H1 (cell line): ENCODE measurements at regions not wholly inside any gene's neighbourhood (a gene's known extent, or its start where the extent isn't known, plus 50 kb on each side); places are given as distances from the start of the nearest gene placed in this dataset.

Experiments
- POLR2A ChIP-seq, 2 experiments: IDR thresholded peaks; 1 replicate in 1 of 2; 2 replicates in 1 of 2; pipeline ENCODE4 v1.6.1; 2011; ENCODE audit warnings: low read depth in 2 of 2, low read length in 2 of 2, mild to moderate bottlenecking in 2 of 2; ENCODE audit errors: control extremely low read depth in 1 of 2
- TAF1 ChIP-seq: IDR thresholded peaks from 2 replicates; pipeline ENCODE4 v1.6.1; 2011; ENCODE audit warnings: mild to moderate bottlenecking, low read depth, low read length
- TF ChIP-seq, protein P1 (sequence below), 3 experiments: IDR thresholded peaks; 1 replicate in 2 of 3; 2 replicates in 1 of 3; pipeline versions ENCODE4 v1.5.1 to v1.6.1; 2011; ENCODE audit warnings: low read length in 3 of 3, mild to moderate bottlenecking in 3 of 3, inconsistent platforms in 2 of 3, low read depth in 1 of 3, moderate library complexity in 1 of 3; ENCODE audit not compliant: insufficient read depth in 1 of 3; ENCODE audit errors: control extremely low read depth in 1 of 3

DNA sequence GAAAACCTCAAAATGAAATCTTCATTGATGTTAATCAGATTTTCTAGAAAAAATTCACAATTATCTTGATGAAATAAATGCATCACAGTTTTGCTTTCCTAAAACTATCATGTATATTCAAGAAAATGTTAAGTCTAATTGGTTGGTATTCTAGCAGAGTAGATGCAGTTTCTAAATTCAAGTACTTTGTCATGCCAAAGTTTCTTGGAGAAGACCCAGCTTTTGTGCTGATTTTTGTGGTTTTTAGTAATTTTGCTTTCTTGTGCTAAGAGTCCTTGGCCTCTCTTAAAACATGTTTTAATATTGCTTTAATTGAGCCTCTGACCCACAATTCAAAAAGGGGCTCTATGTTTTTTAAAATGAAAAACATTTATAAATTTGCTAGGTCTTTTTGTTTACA is 924.8 kb upstream of the PTPRD start:
- TF ChIP-seq TAF1, result no peak
- TF ChIP-seq POLR2A (IDR thresholded peaks at IDR 0.05; ENCODE audit: control extremely low read depth in 1 of 2, low read depth in 2 of 2, low read length in 2 of 2), result no peak
- TF ChIP-seq, protein P1, sequence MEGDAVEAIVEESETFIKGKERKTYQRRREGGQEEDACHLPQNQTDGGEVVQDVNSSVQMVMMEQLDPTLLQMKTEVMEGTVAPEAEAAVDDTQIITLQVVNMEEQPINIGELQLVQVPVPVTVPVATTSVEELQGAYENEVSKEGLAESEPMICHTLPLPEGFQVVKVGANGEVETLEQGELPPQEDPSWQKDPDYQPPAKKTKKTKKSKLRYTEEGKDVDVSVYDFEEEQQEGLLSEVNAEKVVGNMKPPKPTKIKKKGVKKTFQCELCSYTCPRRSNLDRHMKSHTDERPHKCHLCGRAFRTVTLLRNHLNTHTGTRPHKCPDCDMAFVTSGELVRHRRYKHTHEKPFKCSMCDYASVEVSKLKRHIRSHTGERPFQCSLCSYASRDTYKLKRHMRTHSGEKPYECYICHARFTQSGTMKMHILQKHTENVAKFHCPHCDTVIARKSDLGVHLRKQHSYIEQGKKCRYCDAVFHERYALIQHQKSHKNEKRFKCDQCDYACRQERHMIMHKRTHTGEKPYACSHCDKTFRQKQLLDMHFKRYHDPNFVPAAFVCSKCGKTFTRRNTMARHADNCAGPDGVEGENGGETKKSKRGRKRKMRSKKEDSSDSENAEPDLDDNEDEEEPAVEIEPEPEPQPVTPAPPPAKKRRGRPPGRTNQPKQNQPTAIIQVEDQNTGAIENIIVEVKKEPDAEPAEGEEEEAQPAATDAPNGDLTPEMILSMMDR (IDR thresholded peaks at IDR 0.05; ENCODE audit: control extremely low read depth in 1 of 3, insufficient read depth in 1 of 3, low read depth in 1 of 3, low read length in 3 of 3), result no peak
